Esophagus squamous epithelium (tissue), 5 donors: ENCODE measurements at regions not wholly inside any gene's neighbourhood (a gene's known extent, or its start where the extent isn't known, plus 50 kb on each side); places are given as distances from the start of the nearest gene placed in this dataset.

Source experiments
- DNase-seq: peaks from one replicate; lab custom pipeline; 2025; lab: John Stamatoyannopoulos, UW
- H3K27ac ChIP-seq, 4 donors: fragments of 200-600 bp; sonication (generic); one replicate each; pipeline ENCODE4 v1.5.1; 2016 to 2019; ENCODE audit warnings: mild to moderate bottlenecking in 1 of 4
- H3K27me3 ChIP-seq, 4 donors: fragments of 200-600 bp; sonication (generic); 1 replicate in 3 of 4; 2 replicates in 1 of 4; pipeline versions ENCODE4 v1.5.1 to v1.6.0; 2017 to 2021; ENCODE audit warnings: antibody characterized with exemption in 1 of 4
- H3K36me3 ChIP-seq, 3 donors: fragments of 200-600 bp; sonication (generic); one replicate each; pipeline ENCODE4 v1.5.1; 2016 to 2019
- H3K4me1 ChIP-seq, 3 donors: fragments of 200-600 bp; sonication (generic); one replicate each; pipeline ENCODE4 v1.5.1; 2017 to 2019
- H3K4me3 ChIP-seq, 4 donors: fragments of 200-600 bp; sonication (generic); 1 replicate in 3 of 4; 2 replicates in 1 of 4; pipeline ENCODE4 v1.5.1; 2016 to 2019; ENCODE audit warnings: mild to moderate bottlenecking in 2 of 4, moderate library complexity in 1 of 4
- H3K9me3 ChIP-seq, 3 donors: fragments of 200-600 bp; sonication (generic); one replicate each; pipeline ENCODE4 v1.5.1; 2016 to 2019
- CTCF ChIP-seq, 6 experiments: fragments of 450-650 bp in 4 of 6; fragments of 200-600 bp in 2 of 6; sonication (generic) in 2 of 6; IDR thresholded peaks; one replicate each; pipeline ENCODE4 v1.5.1; 2016 to 2019; ENCODE audit warnings: antibody characterized with exemption in 6 of 6, mild to moderate bottlenecking in 4 of 6, moderate library complexity in 4 of 6
- POLR2A ChIP-seq, 4 donors: fragments of 450-650 bp; IDR thresholded peaks; one replicate each; pipeline ENCODE4 v1.6.1; 2017; ENCODE audit warnings: antibody characterized with exemption in 4 of 4, mild to moderate bottlenecking in 4 of 4, moderate library complexity in 3 of 4
- WGBS, 2 donors: methylation state at CpG; one replicate each; pipeline ENCODE4 v1.1.5; 2018; 5-methylcytosine and 5-hydroxymethylcytosine counted together
- intact Hi-C: fragments of 100-400 bp; cut with DNase I; formaldehyde crosslinking; loops from one replicate; pipeline ENCODE4 v1.15.0; 2022
- donor health status: DM: yes; HTN: yes; CAD: no.

GRCh38 chr18:22043837-22044236, 125.6 kb upstream of the GATA6 start:
- WGBS, 2 donors: 57 to 60% methylated on average over 4 of the region's 4 CpGs
- no peak for DNase-seq
- H3K4me1 ChIP-seq: no peaks in the 10 kb centered on the region
- H3K4me3 ChIP-seq: no peak overlapping the region
- H3K27ac ChIP-seq: no peak overlapping the region
- H3K9me3 ChIP-seq: no peaks in the 10 kb centered on the region
- no peak for TF ChIP-seq POLR2A (IDR thresholded peaks at IDR 0.05)
- no peak for TF ChIP-seq CTCF (IDR thresholded peaks at IDR 0.05)
- H3K36me3 ChIP-seq: no peaks in the 10 kb centered on the region
- intact Hi-C loops: no loop called here
- peaks cover 0 to 21% (median 0%) of the 10 kb centered on the region in 4 donors for H3K27me3 ChIP-seq

GRCh38 chr18:22044474-22045220, 124.7 kb upstream of the GATA6 start:
- H3K9me3 ChIP-seq: no peaks in the 10 kb centered on the region
- DNase-seq: no peak
- no peak overlapping the region for H3K27ac ChIP-seq
- intact Hi-C loops: no loop called here
- peaks cover 0 to 15% (median 0%) of the 10 kb centered on the region in 4 donors for H3K27me3 ChIP-seq
- no peak for TF ChIP-seq POLR2A (IDR thresholded peaks at IDR 0.05)
- no peak for TF ChIP-seq CTCF (IDR thresholded peaks at IDR 0.05)
- H3K4me1 ChIP-seq: no peaks in the 10 kb centered on the region
- no peaks in the 10 kb centered on the region for H3K36me3 ChIP-seq
- WGBS, 2 donors: 46 to 55% methylated on average over 5 of the region's 5 CpGs
- H3K4me3 ChIP-seq: no peak overlapping the region

GRCh38 chr18:22045221-22045918, 124.0 kb upstream of the GATA6 start:
- Histone ChIP-seq H3K9me3 (no peaks in the 10 kb centered on the region), H3K4me3 (no peak overlapping the region), H3K4me1 (no peaks in the 10 kb centered on the region), H3K27ac (no peak overlapping the region), H3K27me3 (peaks cover 0 to 15% (median 0%) of the 10 kb centered on the region in 4 donors), H3K36me3 (no peaks in the 10 kb centered on the region)
- no peak for DNase-seq
- WGBS, 2 donors: 74 to 77% methylated on average over 5 to 6 of the region's 6 CpGs
- TF ChIP-seq CTCF (IDR thresholded peaks at IDR 0.05) (no peak), POLR2A (IDR thresholded peaks at IDR 0.05) (no peak)
- intact Hi-C loops: no loop called here

GRCh38 chr18:22046473-22046872, 122.9 kb upstream of the GATA6 start:
- no peaks in the 10 kb centered on the region for H3K36me3 ChIP-seq
- no peak overlapping the region for H3K27ac ChIP-seq
- DNase-seq: no peak
- 78 to 88% methylated on average over 2 of the region's 2 CpGs for WGBS, 2 donors
- TF ChIP-seq POLR2A (IDR thresholded peaks at IDR 0.05) (no peak), CTCF (IDR thresholded peaks at IDR 0.05) (no peak)
- no peak overlapping the region for H3K4me3 ChIP-seq
- intact Hi-C loops: no loop called here
- H3K9me3 ChIP-seq: no peaks in the 10 kb centered on the region
- H3K27me3 ChIP-seq: peaks cover 0 to 5% (median 0%) of the 10 kb centered on the region in 4 donors
- no peaks in the 10 kb centered on the region for H3K4me1 ChIP-seq

- Histone ChIP-seq H3K27ac (no peak overlapping the region), H3K9me3 (no peaks in the 10 kb centered on the region), H3K27me3 (peaks cover 0 to 5% (median 0%) of the 10 kb centered on the region in 4 donors), H3K4me3 (no peak overlapping the region), H3K4me1 (no peaks in the 10 kb centered on the region), H3K36me3 (no peaks in the 10 kb centered on the region)
- WGBS, 2 donors: 51% methylated on average over 3 of the region's 3 CpGs
- TF ChIP-seq CTCF (IDR thresholded peaks at IDR 0.05): no peak
- no peak for TF ChIP-seq POLR2A (IDR thresholded peaks at IDR 0.05)
- DNase-seq: no peak
- intact Hi-C loops: no loop called here
Observed at GRCh38 chr18:22047485-22047884, 121.9 kb upstream of the GATA6 start.
